Mesendoderm (in vitro differentiated cells): ENCODE measurements at regions not wholly inside any gene's neighbourhood (a gene's known extent, or its start where the extent isn't known, plus 50 kb on each side); places are given as distances from the start of the nearest gene placed in this dataset.
"Not testable (repeated sequence)": the region's sequence is repeated elsewhere in the genome, so short reads cannot be mapped to it uniquely, and the experiment has no call there.

Experiments used
- DNase-seq: peaks from one replicate; pipeline ENCODE4 v3.0.0; 2013
- H2AK5ac ChIP-seq: 2 replicates; pipeline ENCODE4 v1.6.1; 2013; ENCODE audit warnings: low read length, inconsistent platforms
- H2BK120ac ChIP-seq: 2 replicates; pipeline ENCODE4 v1.6.1; 2013; ENCODE audit warnings: low read depth, mild to moderate bottlenecking, low read length, moderate library complexity, mixed read lengths
- H2BK15ac ChIP-seq: replicated peaks from 2 replicates; pipeline ENCODE4 v1.6.1; 2013; ENCODE audit warnings: low read depth, mild to moderate bottlenecking, moderate library complexity
- H2BK5ac ChIP-seq: 2 replicates; pipeline ENCODE4 v1.6.1; 2013; ENCODE audit warnings: low read length, inconsistent platforms
- H3K18ac ChIP-seq: 2 replicates; pipeline ENCODE4 v1.6.1; 2013; ENCODE audit warnings: mild to moderate bottlenecking, low read length, mixed read lengths
- H3K23ac ChIP-seq: one replicate; pipeline ENCODE4 v1.6.1; 2013; ENCODE audit warnings: low read length
- H3K27ac ChIP-seq: 2 replicates; pipeline ENCODE4 v1.5.1; 2013; ENCODE audit warnings: low read depth, mild to moderate bottlenecking, inconsistent platforms, low read length, moderate library complexity
- H3K27me3 ChIP-seq: 2 replicates; pipeline ENCODE4 v1.6.1; 2013; ENCODE audit warnings: low read length, control low read depth, mild to moderate bottlenecking, inconsistent platforms; ENCODE audit not compliant: insufficient read depth, poor library complexity
- H3K36me3 ChIP-seq: 2 replicates; pipeline ENCODE4 v1.6.1; 2013; ENCODE audit warnings: low read length, inconsistent platforms; ENCODE audit not compliant: control insufficient read depth, insufficient read depth
- H3K4ac ChIP-seq: one replicate; pipeline ENCODE4 v1.6.1; 2013; ENCODE audit warnings: low read depth, mild to moderate bottlenecking, low read length, moderate library complexity
- H3K4me1 ChIP-seq: 2 replicates; pipeline ENCODE4 v1.6.1; 2013; ENCODE audit warnings: low read depth, low read length, inconsistent platforms; ENCODE audit not compliant: control insufficient read depth
- H3K4me2 ChIP-seq: 2 replicates; pipeline ENCODE4 v1.6.1; 2013; ENCODE audit warnings: low read length
- H3K4me3 ChIP-seq: 2 replicates; pipeline ENCODE4 v1.5.1; 2013; ENCODE audit warnings: mild to moderate bottlenecking, low read length
- H3K56ac ChIP-seq: one replicate; pipeline ENCODE4 v1.6.1; 2013; ENCODE audit warnings: low read length
- H3K79me1 ChIP-seq: 2 replicates; pipeline ENCODE4 v1.6.1; 2013; ENCODE audit warnings: low read length, inconsistent platforms
- H3K79me2 ChIP-seq: 2 replicates; pipeline ENCODE4 v1.6.1; 2013; ENCODE audit warnings: mild to moderate bottlenecking, low read length; ENCODE audit not compliant: control insufficient read depth, insufficient read depth
- H3K9ac ChIP-seq: 2 replicates; pipeline ENCODE4 v1.6.1; 2013; ENCODE audit warnings: low read length, inconsistent platforms
- H4K5ac ChIP-seq: one replicate; pipeline ENCODE4 v1.6.1; 2013; ENCODE audit warnings: low read length
- H4K8ac ChIP-seq: one replicate; pipeline ENCODE4 v1.6.1; 2013; ENCODE audit warnings: low read depth, mild to moderate bottlenecking, control low read depth, low read length, moderate library complexity
- WGBS: extraction: QIAGEN DNeasy Blood & Tissue Kit; methylation state at CpG from one replicate; pipeline ENCODE4 v1.1.7; 2013; ENCODE audit warnings: low lambda C conversion rate, missing lambda C conversion rate; ENCODE audit not compliant: insufficient coverage; ENCODE audit errors: extremely low coverage; 5-methylcytosine and 5-hydroxymethylcytosine counted together

DNA sequence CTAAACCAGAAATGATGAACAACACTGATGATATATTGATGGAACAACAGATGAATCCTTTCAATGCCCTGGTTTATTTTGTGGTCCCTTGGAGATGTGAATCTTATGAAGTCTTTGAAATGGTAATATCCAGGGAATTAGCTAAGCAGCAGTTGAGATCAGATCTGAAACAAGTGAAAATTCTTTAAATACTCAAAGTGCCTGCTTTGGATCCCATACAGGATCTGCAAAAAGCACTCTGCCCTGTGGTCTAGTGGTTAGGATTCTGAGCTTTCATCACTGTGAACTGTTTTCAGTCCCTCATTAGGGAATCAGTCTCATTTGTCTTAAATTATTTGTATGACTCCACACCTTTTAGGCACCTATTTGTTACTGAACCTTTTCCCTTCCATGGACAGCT lies 211.3 kb upstream of the TGIF2LY start:
- not testable (repeated sequence) for H3K4me1 ChIP-seq, H4K5ac ChIP-seq, H3K79me1 ChIP-seq, H3K9ac ChIP-seq, H2BK120ac ChIP-seq, H3K18ac ChIP-seq, H3K4me3 ChIP-seq, H3K27me3 ChIP-seq, H3K4me2 ChIP-seq, H3K23ac ChIP-seq, H2BK5ac ChIP-seq, H2BK15ac ChIP-seq, H3K4ac ChIP-seq, H3K56ac ChIP-seq, H4K8ac ChIP-seq, H3K79me2 ChIP-seq, H3K36me3 ChIP-seq, H3K27ac ChIP-seq, H2AK5ac ChIP-seq
- peak; percentile 51 for DNase-seq

GRCh38 chrY:3368459-3368858 lies 210.4 kb upstream of the TGIF2LY start:
- H3K27me3 ChIP-seq, H3K4me2 ChIP-seq, H2BK120ac ChIP-seq, H4K8ac ChIP-seq, H4K5ac ChIP-seq, H3K23ac ChIP-seq, H2BK5ac ChIP-seq, H3K79me1 ChIP-seq, H3K79me2 ChIP-seq, H3K4me1 ChIP-seq, H3K9ac ChIP-seq, H3K4me3 ChIP-seq, H3K56ac ChIP-seq, H2BK15ac ChIP-seq, H3K4ac ChIP-seq, H2AK5ac ChIP-seq, H3K36me3 ChIP-seq, H3K27ac ChIP-seq, DNase-seq, H3K18ac ChIP-seq: not testable (repeated sequence)
- no CpG with 5 or more reads among the region's 1 CpG for WGBS

DNA sequence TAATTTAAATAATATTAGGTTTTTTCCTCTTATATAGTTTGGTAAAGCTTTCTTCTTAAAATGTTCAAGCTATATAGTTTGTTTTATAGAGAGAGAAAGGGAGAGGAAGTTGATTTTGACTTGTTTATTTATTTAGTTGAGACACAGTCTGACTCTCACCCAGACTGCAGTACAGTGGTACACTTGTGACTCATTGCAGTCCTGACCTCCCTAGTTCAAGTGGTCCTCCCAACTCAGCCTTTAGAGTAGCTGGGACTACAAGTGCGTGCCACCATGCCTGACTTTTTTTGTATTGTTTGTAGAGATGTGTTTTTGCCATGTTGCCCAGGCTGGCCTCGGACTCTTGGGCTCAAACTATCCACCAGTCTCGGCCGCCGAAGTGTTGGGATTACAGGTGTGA lies 187.4 kb upstream of the TGIF2LY start:
- not testable (repeated sequence) for H3K9ac ChIP-seq, H4K5ac ChIP-seq, H3K18ac ChIP-seq, H3K79me2 ChIP-seq, H3K36me3 ChIP-seq, H3K56ac ChIP-seq, H3K4ac ChIP-seq, H3K4me2 ChIP-seq, H3K4me3 ChIP-seq, H2BK15ac ChIP-seq, H3K27me3 ChIP-seq, H3K79me1 ChIP-seq, H2BK5ac ChIP-seq, H3K23ac ChIP-seq, H2AK5ac ChIP-seq, DNase-seq, H2BK120ac ChIP-seq, H4K8ac ChIP-seq, H3K27ac ChIP-seq, H3K4me1 ChIP-seq
- no CpG with 5 or more reads among the region's 5 CpGs for WGBS

GRCh38 chrY:3404241-3404640 lies 174.6 kb upstream of the TGIF2LY start:
- not testable (repeated sequence) for H3K79me2 ChIP-seq, H2BK15ac ChIP-seq, H3K4me3 ChIP-seq, DNase-seq, H4K8ac ChIP-seq, H3K4me1 ChIP-seq, H2BK5ac ChIP-seq, H3K4me2 ChIP-seq, H3K27me3 ChIP-seq, H3K27ac ChIP-seq, H4K5ac ChIP-seq, H3K79me1 ChIP-seq, H3K36me3 ChIP-seq, H2BK120ac ChIP-seq, H3K4ac ChIP-seq, H3K23ac ChIP-seq, H3K9ac ChIP-seq, H3K56ac ChIP-seq, H3K18ac ChIP-seq, H2AK5ac ChIP-seq
- WGBS = no CpG with 5 or more reads among the region's 3 CpGs

- not testable (repeated sequence) for H3K23ac ChIP-seq, H3K56ac ChIP-seq, H2BK15ac ChIP-seq, H3K4me3 ChIP-seq, H2AK5ac ChIP-seq, H3K27me3 ChIP-seq, H3K4me1 ChIP-seq, H3K4me2 ChIP-seq, H3K79me2 ChIP-seq, H2BK120ac ChIP-seq, H3K9ac ChIP-seq, H3K36me3 ChIP-seq, H3K4ac ChIP-seq, H3K18ac ChIP-seq, H2BK5ac ChIP-seq, H3K79me1 ChIP-seq, DNase-seq, H3K27ac ChIP-seq, H4K5ac ChIP-seq, H4K8ac ChIP-seq
- no CpG with 5 or more reads among the region's 2 CpGs for WGBS
These were observed 173.3 kb upstream of the TGIF2LY start for GRCh38 chrY:3405585-3405984.

DNA sequence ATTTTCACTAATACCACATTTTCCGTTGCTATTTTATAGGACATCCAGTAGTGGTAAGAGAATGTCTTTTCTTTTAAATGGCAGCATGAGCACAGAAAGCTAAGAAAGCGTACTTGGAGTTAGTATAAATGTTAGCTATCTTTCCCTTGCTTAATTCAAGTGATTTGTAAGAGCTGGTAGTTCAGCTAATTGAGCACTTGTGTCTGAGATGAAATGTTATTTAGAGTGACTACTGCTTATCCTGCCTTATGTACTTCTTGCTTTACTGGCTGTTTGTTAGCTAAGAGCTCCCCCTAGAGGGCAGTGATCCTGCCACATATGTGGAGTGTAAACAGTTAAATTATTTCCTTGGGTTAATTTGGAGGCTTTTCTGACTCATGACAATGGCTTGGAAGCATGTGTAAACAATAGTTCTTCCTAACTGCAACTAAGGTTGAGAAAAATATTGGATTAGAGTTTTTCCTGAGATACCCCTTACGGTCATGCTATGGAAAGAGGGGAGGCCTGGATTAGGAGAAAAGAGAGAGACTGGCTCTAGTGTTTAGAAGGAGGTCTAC lies 171.9 kb upstream of the TGIF2LY start:
- H3K4me2 ChIP-seq, H4K5ac ChIP-seq, H3K56ac ChIP-seq, H3K18ac ChIP-seq, H4K8ac ChIP-seq, H3K4me3 ChIP-seq, H3K79me1 ChIP-seq, H3K9ac ChIP-seq, H3K79me2 ChIP-seq, H3K27me3 ChIP-seq, H3K4me1 ChIP-seq, H2AK5ac ChIP-seq, H3K36me3 ChIP-seq, H3K27ac ChIP-seq, H2BK15ac ChIP-seq, H3K23ac ChIP-seq, H3K4ac ChIP-seq, DNase-seq, H2BK5ac ChIP-seq, H2BK120ac ChIP-seq: not testable (repeated sequence)
- no CpG with 5 or more reads among the region's 3 CpGs for WGBS
